ENCODE measurements at regions not wholly inside any gene's neighbourhood (a gene's known extent, or its start where the extent isn't known, plus 50 kb on each side); places are given as distances from the start of the nearest gene placed in this dataset.

- H3K27ac ChIP-seq (ENCODE audit: low read length), result peak overlapping the region; percentile 74
- peak; percentile 4 to 32 for DNase-seq
- H3K9me3 ChIP-seq (ENCODE audit: control insufficient read depth, low read depth, low read length), result peaks cover 5% of the 10 kb centered on the region
- H3K27me3 ChIP-seq (ENCODE audit: control insufficient read depth, insufficient read depth, low read length), result no peaks in the 10 kb centered on the region
- peaks cover 10% of the 10 kb centered on the region for H3K4me1 ChIP-seq (ENCODE audit: control insufficient read depth, insufficient read depth, low read length)
- 83% methylated on average over 1 of the region's 4 CpGs for WGBS (ENCODE audit: insufficient coverage, low lambda C conversion rate)
- H3K36me3 ChIP-seq (ENCODE audit: control insufficient read depth, insufficient read depth, low read length), result no peaks in the 10 kb centered on the region
- H3K4me3 ChIP-seq (ENCODE audit: low read length), result no peak overlapping the region
Measured at GRCh38 chr4:145348291-145348690, 133.4 kb upstream of the SMAD1 start.

- peak; percentile 72 to 78 for DNase-seq
- Histone ChIP-seq H3K27ac (ENCODE audit: low read length) (peak overlapping the region; percentile 74), H3K36me3 (ENCODE audit: control insufficient read depth, insufficient read depth, low read length) (no peaks in the 10 kb centered on the region), H3K27me3 (ENCODE audit: control insufficient read depth, insufficient read depth, low read length) (no peaks in the 10 kb centered on the region), H3K4me1 (ENCODE audit: control insufficient read depth, insufficient read depth, low read length) (peaks cover 10% of the 10 kb centered on the region), H3K4me3 (ENCODE audit: low read length) (no peak overlapping the region), H3K9me3 (ENCODE audit: control insufficient read depth, low read depth, low read length) (peaks cover 5% of the 10 kb centered on the region)
- WGBS (ENCODE audit: insufficient coverage, low lambda C conversion rate), result no CpG with 5 or more reads among the region's 5 CpGs
Measured at GRCh38 chr4:145347684-145348083, 134.0 kb upstream of the SMAD1 start.

- H3K4me1 ChIP-seq (ENCODE audit: control insufficient read depth, insufficient read depth, low read length), result peaks cover 10% of the 10 kb centered on the region
- no peaks in the 10 kb centered on the region for H3K27me3 ChIP-seq (ENCODE audit: control insufficient read depth, insufficient read depth, low read length)
- H3K4me3 ChIP-seq (ENCODE audit: low read length), result no peak overlapping the region
- peaks cover 5% of the 10 kb centered on the region for H3K9me3 ChIP-seq (ENCODE audit: control insufficient read depth, low read depth, low read length)
- no peaks in the 10 kb centered on the region for H3K36me3 ChIP-seq (ENCODE audit: control insufficient read depth, insufficient read depth, low read length)
- H3K27ac ChIP-seq (ENCODE audit: low read length), result no peak overlapping the region
- DNase-seq, result no peak
- 100% methylated on average over 1 of the region's 25 CpGs for WGBS (ENCODE audit: insufficient coverage, low lambda C conversion rate)
Measured at GRCh38 chr4:145346081-145346480, 135.6 kb upstream of the SMAD1 start.

GRCh38 chr4:145345401-145345800, 136.3 kb upstream of the SMAD1 start:
- peaks cover 10% of the 10 kb centered on the region for H3K4me1 ChIP-seq (ENCODE audit: control insufficient read depth, insufficient read depth, low read length)
- H3K27me3 ChIP-seq (ENCODE audit: control insufficient read depth, insufficient read depth, low read length), result no peaks in the 10 kb centered on the region
- H3K9me3 ChIP-seq (ENCODE audit: control insufficient read depth, low read depth, low read length), result peaks cover 5% of the 10 kb centered on the region
- H3K4me3 ChIP-seq (ENCODE audit: low read length), result no peak overlapping the region
- H3K36me3 ChIP-seq (ENCODE audit: control insufficient read depth, insufficient read depth, low read length), result no peaks in the 10 kb centered on the region
- DNase-seq, result no peak
- H3K27ac ChIP-seq (ENCODE audit: low read length), result no peak overlapping the region

GRCh38 chr4:145341381-145341780, 140.3 kb upstream of the SMAD1 start:
- Histone ChIP-seq H3K4me1 (ENCODE audit: control insufficient read depth, insufficient read depth, low read length) (peaks cover 6% of the 10 kb centered on the region), H3K27me3 (ENCODE audit: control insufficient read depth, insufficient read depth, low read length) (no peaks in the 10 kb centered on the region), H3K27ac (ENCODE audit: low read length) (no peak overlapping the region), H3K36me3 (ENCODE audit: control insufficient read depth, insufficient read depth, low read length) (no peaks in the 10 kb centered on the region), H3K9me3 (ENCODE audit: control insufficient read depth, low read depth, low read length) (peaks cover 3% of the 10 kb centered on the region), H3K4me3 (ENCODE audit: low read length) (no peak overlapping the region)
- no peak for DNase-seq
- WGBS (ENCODE audit: insufficient coverage, low lambda C conversion rate), result no CpG with 5 or more reads among the region's 1 CpG

- Histone ChIP-seq H3K4me3 (ENCODE audit: low read length) (no peak overlapping the region), H3K4me1 (ENCODE audit: control insufficient read depth, insufficient read depth, low read length) (peaks cover 6% of the 10 kb centered on the region), H3K27me3 (ENCODE audit: control insufficient read depth, insufficient read depth, low read length) (no peaks in the 10 kb centered on the region), H3K36me3 (ENCODE audit: control insufficient read depth, insufficient read depth, low read length) (no peaks in the 10 kb centered on the region), H3K27ac (ENCODE audit: low read length) (no peak overlapping the region), H3K9me3 (ENCODE audit: control insufficient read depth, low read depth, low read length) (no peaks in the 10 kb centered on the region)
- 0% methylated on average over 1 of the region's 7 CpGs for WGBS (ENCODE audit: insufficient coverage, low lambda C conversion rate)
- DNase-seq, result peak; percentile 61 to 76
Measured at GRCh38 chr4:145340071-145340675, 141.5 kb upstream of the SMAD1 start.

- WGBS (ENCODE audit: insufficient coverage, low lambda C conversion rate), result no CpG with 5 or more reads among the region's 3 CpGs
- no peaks in the 10 kb centered on the region for H3K9me3 ChIP-seq (ENCODE audit: control insufficient read depth, low read depth, low read length)
- no peak overlapping the region for H3K27ac ChIP-seq (ENCODE audit: low read length)
- H3K36me3 ChIP-seq (ENCODE audit: control insufficient read depth, insufficient read depth, low read length), result no peaks in the 10 kb centered on the region
- peak in 1 of 2 donors; percentile 14 for DNase-seq
- no peaks in the 10 kb centered on the region for H3K27me3 ChIP-seq (ENCODE audit: control insufficient read depth, insufficient read depth, low read length)
- H3K4me1 ChIP-seq (ENCODE audit: control insufficient read depth, insufficient read depth, low read length), result peaks cover 6% of the 10 kb centered on the region
- no peak overlapping the region for H3K4me3 ChIP-seq (ENCODE audit: low read length)
Measured at GRCh38 chr4:145339075-145339725, 142.5 kb upstream of the SMAD1 start.

- 100% methylated on average over 1 of the region's 3 CpGs for WGBS (ENCODE audit: insufficient coverage, low lambda C conversion rate)
- no peak for DNase-seq
- Histone ChIP-seq H3K4me3 (ENCODE audit: low read length) (no peak overlapping the region), H3K27ac (ENCODE audit: low read length) (no peak overlapping the region), H3K36me3 (ENCODE audit: control insufficient read depth, insufficient read depth, low read length) (no peaks in the 10 kb centered on the region), H3K9me3 (ENCODE audit: control insufficient read depth, low read depth, low read length) (no peaks in the 10 kb centered on the region), H3K27me3 (ENCODE audit: control insufficient read depth, insufficient read depth, low read length) (no peaks in the 10 kb centered on the region), H3K4me1 (ENCODE audit: control insufficient read depth, insufficient read depth, low read length) (peaks cover 6% of the 10 kb centered on the region)
Measured at GRCh38 chr4:145338568-145338967, 143.1 kb upstream of the SMAD1 start.

GRCh38 chr4:145337391-145337790, 144.3 kb upstream of the SMAD1 start:
- DNase-seq, result no peak
- Histone ChIP-seq H3K27ac (ENCODE audit: low read length) (no peak overlapping the region), H3K4me1 (ENCODE audit: control insufficient read depth, insufficient read depth, low read length) (peaks cover 6% of the 10 kb centered on the region), H3K4me3 (ENCODE audit: low read length) (no peak overlapping the region), H3K9me3 (ENCODE audit: control insufficient read depth, low read depth, low read length) (no peaks in the 10 kb centered on the region), H3K27me3 (ENCODE audit: control insufficient read depth, insufficient read depth, low read length) (no peaks in the 10 kb centered on the region), H3K36me3 (ENCODE audit: control insufficient read depth, insufficient read depth, low read length) (no peaks in the 10 kb centered on the region)
- WGBS (ENCODE audit: insufficient coverage, low lambda C conversion rate), result no CpG with 5 or more reads among the region's 2 CpGs

GRCh38 chr4:145333786-145334185, 147.9 kb upstream of the SMAD1 start:
- no peak overlapping the region for H3K27ac ChIP-seq (ENCODE audit: low read length)
- 50% methylated on average over 1 of the region's 3 CpGs for WGBS (ENCODE audit: insufficient coverage, low lambda C conversion rate)
- DNase-seq, result no peak
- H3K36me3 ChIP-seq (ENCODE audit: control insufficient read depth, insufficient read depth, low read length), result no peaks in the 10 kb centered on the region
- no peaks in the 10 kb centered on the region for H3K27me3 ChIP-seq (ENCODE audit: control insufficient read depth, insufficient read depth, low read length)
- no peak overlapping the region for H3K4me3 ChIP-seq (ENCODE audit: low read length)
- no peaks in the 10 kb centered on the region for H3K4me1 ChIP-seq (ENCODE audit: control insufficient read depth, insufficient read depth, low read length)
- H3K9me3 ChIP-seq (ENCODE audit: control insufficient read depth, low read depth, low read length), result no peaks in the 10 kb centered on the region

GRCh38 chr4:145326491-145326890, 146.1 kb upstream of the OTUD4 start:
- Histone ChIP-seq H3K27ac (ENCODE audit: low read length) (no peak overlapping the region), H3K9me3 (ENCODE audit: control insufficient read depth, low read depth, low read length) (no peaks in the 10 kb centered on the region), H3K4me1 (ENCODE audit: control insufficient read depth, insufficient read depth, low read length) (no peaks in the 10 kb centered on the region), H3K4me3 (ENCODE audit: low read length) (no peak overlapping the region), H3K27me3 (ENCODE audit: control insufficient read depth, insufficient read depth, low read length) (no peaks in the 10 kb centered on the region), H3K36me3 (ENCODE audit: control insufficient read depth, insufficient read depth, low read length) (no peaks in the 10 kb centered on the region)
- WGBS (ENCODE audit: insufficient coverage, low lambda C conversion rate), result 100% methylated on average over 1 of the region's 2 CpGs
- DNase-seq, result no peak

Measured in large intestine (tissue), 3 donors.